Mucosa of rectum (tissue), 2 donors: ENCODE measurements at regions not wholly inside any gene's neighbourhood (a gene's known extent, or its start where the extent isn't known, plus 50 kb on each side); places are given as distances from the start of the nearest gene placed in this dataset.

Experiments
- H3K27ac ChIP-seq, 2 donors: one replicate each; pipeline ENCODE4 v1.7.0; 2013; ENCODE audit warnings: inconsistent platforms in 2 of 2, low read depth in 2 of 2, low read length in 2 of 2
- H3K27me3 ChIP-seq, 2 donors: one replicate each; pipeline ENCODE4 v1.7.0; 2013; ENCODE audit warnings: low read length in 2 of 2; ENCODE audit not compliant: control insufficient read depth in 2 of 2, insufficient read depth in 2 of 2
- H3K36me3 ChIP-seq, 2 donors: one replicate each; pipeline ENCODE4 v1.7.0; 2013; ENCODE audit warnings: low read length in 2 of 2; ENCODE audit not compliant: control insufficient read depth in 2 of 2, insufficient read depth in 2 of 2
- H3K4me1 ChIP-seq, 2 donors: one replicate each; pipeline ENCODE4 v1.7.0; 2013; ENCODE audit warnings: low read length in 2 of 2, mild to moderate bottlenecking in 1 of 2; ENCODE audit not compliant: control insufficient read depth in 2 of 2, insufficient read depth in 2 of 2
- H3K4me3 ChIP-seq, 2 donors: one replicate each; pipeline ENCODE4 v1.7.0; 2013; ENCODE audit warnings: low read length in 2 of 2
- H3K9ac ChIP-seq, 2 donors: one replicate each; pipeline ENCODE4 v1.7.0; 2013; ENCODE audit warnings: low read length in 2 of 2, low read depth in 1 of 2, mild to moderate bottlenecking in 1 of 2
- H3K9me3 ChIP-seq, 2 donors: one replicate each; pipeline ENCODE4 v1.7.0; 2013; ENCODE audit warnings: low read length in 2 of 2; ENCODE audit not compliant: control insufficient read depth in 2 of 2
- donor health status: healthy.
- donor health status: Normal muscosa, but diverticular disease.

DNA sequence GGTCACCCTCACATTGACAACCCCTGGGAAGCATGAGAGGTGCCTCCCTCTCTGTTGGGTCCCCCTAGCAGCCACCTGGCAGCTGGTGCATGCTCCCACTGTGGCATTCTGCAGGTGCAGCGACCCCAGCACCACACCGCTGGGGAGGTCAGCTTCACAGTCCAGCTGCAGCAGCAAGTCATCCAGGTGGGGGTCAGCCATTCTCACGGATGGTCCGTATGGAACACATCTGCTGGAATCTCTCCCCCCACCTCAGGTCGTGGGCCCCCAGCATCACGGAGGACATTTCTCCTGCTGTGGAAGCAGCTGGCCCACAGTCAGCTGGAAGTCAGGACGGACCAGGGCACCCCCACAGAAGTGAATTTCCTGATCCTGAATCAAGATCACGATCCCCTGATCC, 201.3 kb downstream of the COG6 start:
- H3K4me3 ChIP-seq = no peak overlapping the region
- no peaks in the 10 kb centered on the region for H3K27me3 ChIP-seq
- no peaks in the 10 kb centered on the region for H3K4me1 ChIP-seq
- no peak overlapping the region for H3K27ac ChIP-seq
- no peak overlapping the region for H3K9ac ChIP-seq
- H3K36me3 ChIP-seq = no peaks in the 10 kb centered on the region
- no peaks in the 10 kb centered on the region for H3K9me3 ChIP-seq

DNA sequence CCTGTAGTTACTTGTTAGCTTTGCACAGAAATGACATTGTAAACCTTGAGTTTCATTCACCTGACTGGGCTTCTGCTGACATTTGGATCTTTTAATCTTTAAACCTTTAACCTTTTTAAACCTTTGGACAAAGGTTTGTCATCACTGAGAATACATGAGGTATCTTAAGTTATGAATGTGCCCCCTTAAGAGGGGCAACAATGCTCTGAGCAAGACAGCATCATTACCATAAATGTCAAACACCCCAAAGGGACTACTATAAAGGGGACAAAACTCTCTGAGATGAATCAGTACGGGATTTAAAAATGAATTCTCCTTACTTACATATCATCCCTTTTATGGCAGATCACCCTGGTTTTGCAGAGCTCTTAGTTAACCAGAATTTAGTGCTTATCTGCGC, 203.3 kb downstream of the COG6 start:
- Histone ChIP-seq H3K36me3 (no peaks in the 10 kb centered on the region), H3K27ac (no peak overlapping the region), H3K9me3 (no peaks in the 10 kb centered on the region), H3K4me1 (no peaks in the 10 kb centered on the region), H3K4me3 (no peak overlapping the region), H3K27me3 (no peaks in the 10 kb centered on the region), H3K9ac (no peak overlapping the region)

GRCh38 chr13:39859898-39860297, 204.4 kb downstream of the COG6 start:
- Histone ChIP-seq H3K36me3 (no peaks in the 10 kb centered on the region), H3K9ac (no peak overlapping the region), H3K27ac (no peak overlapping the region), H3K4me3 (no peak overlapping the region), H3K4me1 (no peaks in the 10 kb centered on the region), H3K27me3 (no peaks in the 10 kb centered on the region), H3K9me3 (no peaks in the 10 kb centered on the region)

DNA sequence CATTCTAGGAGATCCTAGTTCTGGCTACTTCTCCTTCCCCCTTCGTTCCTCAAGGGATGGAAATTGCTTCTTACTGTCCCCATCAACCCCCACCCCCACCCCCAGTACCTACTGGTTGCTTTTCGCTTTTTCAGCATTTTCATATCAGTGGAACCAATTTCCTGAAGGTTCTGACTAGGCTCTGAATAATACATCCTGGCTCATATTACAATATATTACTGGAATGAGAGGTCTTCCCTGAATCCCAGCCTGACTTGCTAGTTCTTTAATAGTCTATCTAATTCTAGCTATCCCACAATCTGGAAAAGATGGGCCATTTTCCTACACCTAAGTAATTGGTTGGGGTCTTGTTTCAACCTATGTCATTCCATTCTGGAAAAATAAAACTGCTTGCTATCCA, 207.4 kb downstream of the COG6 start:
- Histone ChIP-seq H3K36me3 (no peaks in the 10 kb centered on the region), H3K9ac (no peak overlapping the region), H3K27me3 (no peaks in the 10 kb centered on the region), H3K9me3 (no peaks in the 10 kb centered on the region), H3K4me1 (no peaks in the 10 kb centered on the region), H3K27ac (no peak overlapping the region), H3K4me3 (no peak overlapping the region)

DNA sequence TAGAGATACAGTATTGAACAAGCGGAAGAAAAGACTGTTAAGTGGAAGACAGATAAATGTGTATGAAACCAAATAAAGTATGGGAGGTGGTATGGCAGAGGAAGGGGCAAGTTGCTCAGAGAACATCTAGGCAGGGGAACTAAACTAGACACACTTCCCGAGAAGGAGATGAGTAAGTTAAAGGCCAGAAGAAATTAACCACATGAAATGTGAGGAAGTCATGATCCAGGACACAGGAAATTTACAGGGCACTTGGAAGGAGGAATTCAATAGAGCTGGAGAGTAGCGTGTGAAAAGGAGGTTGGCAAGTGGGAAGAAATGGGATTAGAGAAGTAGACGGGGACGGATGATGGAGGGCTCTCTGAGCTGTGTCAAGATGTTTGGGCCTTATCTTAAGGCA, 208.8 kb downstream of the COG6 start:
- H3K9me3 ChIP-seq = no peaks in the 10 kb centered on the region
- H3K27me3 ChIP-seq = no peaks in the 10 kb centered on the region
- no peak overlapping the region for H3K27ac ChIP-seq
- H3K4me1 ChIP-seq = no peaks in the 10 kb centered on the region
- no peaks in the 10 kb centered on the region for H3K36me3 ChIP-seq
- no peak overlapping the region for H3K9ac ChIP-seq
- H3K4me3 ChIP-seq = no peak overlapping the region

- Histone ChIP-seq H3K9me3 (no peaks in the 10 kb centered on the region), H3K9ac (no peak overlapping the region), H3K36me3 (no peaks in the 10 kb centered on the region), H3K4me1 (no peaks in the 10 kb centered on the region), H3K27me3 (no peaks in the 10 kb centered on the region), H3K27ac (no peak overlapping the region), H3K4me3 (no peak overlapping the region)
Measured at GRCh38 chr13:39866722-39867121, 211.3 kb downstream of the COG6 start.

- no peaks in the 10 kb centered on the region for H3K4me1 ChIP-seq
- no peak overlapping the region for H3K27ac ChIP-seq
- no peaks in the 10 kb centered on the region for H3K36me3 ChIP-seq
- no peaks in the 10 kb centered on the region for H3K9me3 ChIP-seq
- H3K27me3 ChIP-seq = no peaks in the 10 kb centered on the region
- H3K4me3 ChIP-seq = no peak overlapping the region
- no peak overlapping the region for H3K9ac ChIP-seq
Measured at GRCh38 chr13:39867807-39868206, 212.3 kb downstream of the COG6 start.

DNA sequence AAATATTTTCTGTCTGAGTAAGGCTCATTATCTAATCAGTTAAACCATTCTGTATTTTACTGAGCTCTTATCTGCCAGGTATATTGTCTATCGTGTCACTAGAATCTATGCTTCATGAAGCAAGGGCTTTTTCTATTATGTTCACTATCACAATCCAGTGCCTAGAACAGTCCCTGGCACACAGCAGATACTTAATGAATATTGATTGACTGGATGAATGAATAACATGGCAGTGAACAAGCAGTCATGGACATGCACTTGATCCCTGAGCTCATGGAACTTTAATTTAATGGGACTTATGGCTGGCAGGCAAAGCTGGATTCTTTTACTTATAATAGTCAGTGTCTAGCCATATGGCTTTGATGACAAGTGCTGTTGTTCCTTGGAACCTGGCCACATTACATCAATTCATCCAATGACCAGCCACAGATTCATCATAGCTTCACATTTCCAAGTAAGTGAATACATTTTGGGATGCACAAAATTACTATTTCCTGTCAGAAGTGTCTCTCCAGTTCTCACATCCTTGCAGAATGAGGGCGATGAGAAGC, 214.8 kb downstream of the COG6 start:
- no peak overlapping the region for H3K4me3 ChIP-seq
- H3K27ac ChIP-seq = no peak overlapping the region
- no peaks in the 10 kb centered on the region for H3K4me1 ChIP-seq
- H3K27me3 ChIP-seq = no peaks in the 10 kb centered on the region
- H3K9me3 ChIP-seq = no peaks in the 10 kb centered on the region
- no peaks in the 10 kb centered on the region for H3K36me3 ChIP-seq
- H3K9ac ChIP-seq = no peak overlapping the region

DNA sequence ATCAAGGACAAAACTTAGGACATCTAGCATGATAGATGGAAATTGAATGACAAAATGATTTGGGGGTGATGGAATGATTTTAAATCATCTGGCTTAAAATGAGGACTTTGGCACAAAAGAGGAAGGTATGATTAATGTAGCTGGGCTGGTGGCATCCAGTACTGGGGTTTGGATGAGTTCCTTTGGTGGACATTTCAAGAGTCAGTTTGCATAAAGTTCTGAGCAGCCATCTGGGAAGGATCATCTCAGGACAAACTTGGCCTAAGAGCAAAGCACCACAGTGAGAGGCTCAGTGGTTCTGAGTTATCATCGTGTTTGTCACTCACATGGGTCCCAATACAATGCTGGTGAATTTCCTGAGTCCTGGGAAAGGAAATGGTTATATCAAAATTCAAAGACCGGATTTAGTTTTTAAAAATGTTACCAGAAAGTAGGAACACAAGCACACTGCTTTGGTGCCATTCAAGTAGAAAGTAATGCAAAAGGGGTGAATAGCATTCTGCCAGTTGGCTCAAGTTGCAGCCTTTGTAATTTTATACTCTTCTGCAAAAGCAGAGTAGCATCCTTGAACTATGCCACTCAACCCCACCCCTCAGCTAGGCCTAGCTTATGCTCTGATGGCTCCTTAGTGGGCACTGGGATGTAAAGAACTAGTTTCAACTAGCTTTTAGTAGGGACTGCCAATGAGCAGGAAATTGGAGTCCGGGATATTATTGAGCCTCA, 219.0 kb downstream of the COG6 start:
- Histone ChIP-seq H3K4me3 (no peak overlapping the region), H3K9ac (no peak overlapping the region), H3K9me3 (no peaks in the 10 kb centered on the region), H3K36me3 (no peaks in the 10 kb centered on the region), H3K27ac (no peak overlapping the region), H3K27me3 (no peaks in the 10 kb centered on the region), H3K4me1 (no peaks in the 10 kb centered on the region)

- H3K4me1 ChIP-seq = no peaks in the 10 kb centered on the region
- no peak overlapping the region for H3K27ac ChIP-seq
- no peaks in the 10 kb centered on the region for H3K27me3 ChIP-seq
- no peak overlapping the region for H3K4me3 ChIP-seq
- no peaks in the 10 kb centered on the region for H3K36me3 ChIP-seq
- H3K9me3 ChIP-seq = no peaks in the 10 kb centered on the region
- no peak overlapping the region for H3K9ac ChIP-seq
Measured at GRCh38 chr13:39875111-39875987, 219.9 kb downstream of the COG6 start.
